Left forelimb (tissue), 1 donor: ENCODE measurements at regions not wholly inside any gene's neighbourhood (a gene's known extent, or its start where the extent isn't known, plus 50 kb on each side); places are given as distances from the start of the nearest gene placed in this dataset.

Experiments used
- DNase-seq: peaks from one replicate; pipeline ENCODE4 v3.0.0-alpha.2; 2018; ENCODE audit warnings: low spot score

GRCh38 chr13:83601539-83601938, 280.7 kb downstream of the SLITRK1 start:
- DNase-seq = no peak

- DNase-seq = no peak
Measured at GRCh38 chr13:83592095-83592494, 290.2 kb downstream of the SLITRK1 start.

GRCh38 chr13:83589814-83590213, 292.5 kb downstream of the SLITRK1 start:
- no peak for DNase-seq

GRCh38 chr13:83577183-83577582, 305.1 kb downstream of the SLITRK1 start:
- DNase-seq = no peak

- no peak for DNase-seq
Measured at GRCh38 chr13:83568019-83568418, 314.3 kb downstream of the SLITRK1 start.

GRCh38 chr13:83563499-83563898, 318.8 kb downstream of the SLITRK1 start:
- DNase-seq = no peak

GRCh38 chr13:83557845-83558244, 324.4 kb downstream of the SLITRK1 start:
- DNase-seq = no peak

GRCh38 chr13:83549671-83550070, 332.6 kb downstream of the SLITRK1 start:
- no peak for DNase-seq

- no peak for DNase-seq
Measured at GRCh38 chr13:83547043-83547442, 335.2 kb downstream of the SLITRK1 start.

- no peak for DNase-seq
Measured at GRCh38 chr13:83546476-83546875, 335.8 kb downstream of the SLITRK1 start.

GRCh38 chr13:83538636-83539035, 343.6 kb downstream of the SLITRK1 start:
- DNase-seq = no peak

GRCh38 chr13:83536941-83537340, 345.3 kb downstream of the SLITRK1 start:
- DNase-seq = no peak

- no peak for DNase-seq
Measured at GRCh38 chr13:83536153-83536552, 346.1 kb downstream of the SLITRK1 start.

- DNase-seq = no peak
Measured at GRCh38 chr13:83532809-83533208, 349.5 kb downstream of the SLITRK1 start.

- DNase-seq = no peak
Measured at GRCh38 chr13:83531022-83531421, 351.3 kb downstream of the SLITRK1 start.

GRCh38 chr13:83516781-83517180, 365.5 kb downstream of the SLITRK1 start:
- DNase-seq = no peak

- no peak for DNase-seq
Measured at GRCh38 chr13:83515268-83516015, 366.8 kb downstream of the SLITRK1 start.

- DNase-seq = no peak
Measured at GRCh38 chr13:83508771-83509301, 373.4 kb downstream of the SLITRK1 start.

- DNase-seq = no peak
Measured at GRCh38 chr13:83503424-83503823, 378.9 kb downstream of the SLITRK1 start.

- no peak for DNase-seq
Measured at GRCh38 chr13:83499286-83499685, 383.0 kb downstream of the SLITRK1 start.

- DNase-seq = no peak
Measured at GRCh38 chr13:83498481-83499190, 383.6 kb downstream of the SLITRK1 start.

GRCh38 chr13:83498045-83498444, 384.2 kb downstream of the SLITRK1 start:
- no peak for DNase-seq

- DNase-seq = no peak
Measured at GRCh38 chr13:83496501-83496900, 385.8 kb downstream of the SLITRK1 start.
